Glutamatergic neuron (in vitro differentiated cells): ENCODE measurements at regions not wholly inside any gene's neighbourhood (a gene's known extent, or its start where the extent isn't known, plus 50 kb on each side); places are given as distances from the start of the nearest gene placed in this dataset.
A peak's percentile ranks its signal among the peaks of the same experiment; 100 is the strongest.

Experiments
- DNase-seq: peaks from one replicate; pipeline ENCODE4 v3.0.0; 2022
- H3K27ac Mint-ChIP-seq: one replicate; pipeline ENCODE4 v1.8.0; 2020; ENCODE audit warnings: mild to moderate bottlenecking, mixed read lengths, inconsistent platforms; ENCODE audit not compliant: unreplicated experiment
- H3K27me3 Mint-ChIP-seq: one replicate; pipeline ENCODE4 v1.8.0; 2020; ENCODE audit warnings: mild to moderate bottlenecking, moderate library complexity, mixed read lengths, inconsistent platforms; ENCODE audit not compliant: unreplicated experiment
- H3K36me3 Mint-ChIP-seq: one replicate; pipeline ENCODE4 v1.8.0; 2020; ENCODE audit warnings: mild to moderate bottlenecking, mixed read lengths, inconsistent platforms; ENCODE audit not compliant: unreplicated experiment
- H3K4me1 Mint-ChIP-seq: one replicate; pipeline ENCODE4 v1.8.0; 2020; ENCODE audit warnings: mild to moderate bottlenecking, low read depth, mixed read lengths, inconsistent platforms; ENCODE audit not compliant: unreplicated experiment
- H3K4me3 Mint-ChIP-seq: one replicate; pipeline ENCODE4 v1.8.0; 2020; ENCODE audit warnings: mild to moderate bottlenecking, mixed read lengths, inconsistent platforms; ENCODE audit not compliant: unreplicated experiment
- H3K9me3 Mint-ChIP-seq: one replicate; pipeline ENCODE4 v1.8.0; 2020; ENCODE audit warnings: mild to moderate bottlenecking, moderate library complexity, mixed read lengths, inconsistent platforms; ENCODE audit not compliant: unreplicated experiment
- CTCF ChIP-seq: fragments of 200-600 bp; sonication (generic); IDR thresholded peaks from one replicate; pipeline ENCODE4 v1.5.0; 2021; ENCODE audit not compliant: partially characterized antibody, unreplicated experiment

GRCh38 chr1:23622284-23622683 is 63.0 kb upstream of the ID3 start:
- Mint-ChIP-seq H3K9me3 (peaks cover 2% of the 10 kb centered on the region), H3K4me1 (no peaks in the 10 kb centered on the region), H3K36me3 (peaks cover 5% of the 10 kb centered on the region), H3K27me3 (peaks cover 33% of the 10 kb centered on the region), H3K4me3 (no peak overlapping the region), H3K27ac (no peak overlapping the region)
- TF ChIP-seq CTCF, result no peak
- DNase-seq, result no peak

GRCh38 chr1:23620605-23621004 is 61.3 kb upstream of the ID3 start:
- Mint-ChIP-seq H3K27me3 (peaks cover 30% of the 10 kb centered on the region), H3K36me3 (peaks cover 5% of the 10 kb centered on the region), H3K4me3 (no peak overlapping the region), H3K27ac (no peak overlapping the region), H3K4me1 (no peaks in the 10 kb centered on the region), H3K9me3 (peaks cover 2% of the 10 kb centered on the region)
- no peak for TF ChIP-seq CTCF
- no peak for DNase-seq

- Mint-ChIP-seq H3K9me3 (peaks cover 2% of the 10 kb centered on the region), H3K4me3 (peak overlapping the region; percentile 46), H3K36me3 (peaks cover 5% of the 10 kb centered on the region), H3K27ac (no peak overlapping the region), H3K27me3 (peaks cover 30% of the 10 kb centered on the region), H3K4me1 (no peaks in the 10 kb centered on the region)
- TF ChIP-seq CTCF, result no peak
- no peak for DNase-seq
Observed at GRCh38 chr1:23619299-23620188, 60.2 kb upstream of the ID3 start.

- no peak overlapping the region for H3K4me3 Mint-ChIP-seq
- no peaks in the 10 kb centered on the region for H3K36me3 Mint-ChIP-seq
- H3K27ac Mint-ChIP-seq, result no peak overlapping the region
- no peaks in the 10 kb centered on the region for H3K4me1 Mint-ChIP-seq
- H3K27me3 Mint-ChIP-seq, result peaks cover 28% of the 10 kb centered on the region
- TF ChIP-seq CTCF, result no peak
- DNase-seq, result no peak
- peaks cover 3% of the 10 kb centered on the region for H3K9me3 Mint-ChIP-seq
Observed at GRCh38 chr1:23618586-23619083, 59.3 kb upstream of the ID3 start.

- Mint-ChIP-seq H3K4me3 (no peak overlapping the region), H3K27me3 (peaks cover 32% of the 10 kb centered on the region), H3K9me3 (peaks cover 4% of the 10 kb centered on the region), H3K36me3 (no peaks in the 10 kb centered on the region), H3K4me1 (no peaks in the 10 kb centered on the region), H3K27ac (no peak overlapping the region)
- no peak for TF ChIP-seq CTCF
- no peak for DNase-seq
Observed at GRCh38 chr1:23617084-23617521, 57.8 kb upstream of the ID3 start.
